K562 (cell line): ENCODE measurements at regions not wholly inside any gene's neighbourhood (a gene's known extent, or its start where the extent isn't known, plus 50 kb on each side); places are given as distances from the start of the nearest gene placed in this dataset.

ENCODE experiments used
- ATAC-seq: fragments of 200-7000 bp; cut with Tn5 transposase; 3 replicates; pipeline ENCODE4 v1.9.1; 2020; ENCODE audit warnings: moderate library complexity
- BruUV-seq: library from RNA; stranded (reverse); fragments of 400-500 nt; replicated peaks from 2 replicates; lab custom pipeline; 2021; lab: Mats Ljungman, UMichigan
- CTCF ChIA-PET: fragments of 300-600 bp; formaldehyde crosslinking; extraction: SDS; loops from one replicate; lab custom pipeline; 2021; ENCODE audit warnings: low intra/inter-chr PET ratio; lab: Yijun Ruan, JAX
- POLR2A ChIA-PET: fragments of 300-600, 350-650 bp; sonication (Branson Sonifier 250); formaldehyde crosslinking; extraction: SDS; loops from one replicate; lab custom pipeline; 2021; ENCODE audit warnings: antibody characterized with exemption, inconsistent platforms; lab: Yijun Ruan, JAX
- DNase-seq, 4 experiments: peaks; one replicate each; pipeline versions ENCODE4 v3.0.0 to v3.0.0-alpha.2; 2011 to 2018; ENCODE audit warnings: low spot score in 3 of 4, mixed read lengths in 3 of 4; ENCODE audit errors: extremely low read depth in 1 of 4
- FAIRE-seq: peaks from 2 replicates; lab custom pipeline; 2011; peaks lifted over from hg19 to GRCh38; lab: Jason Lieb, UNC
- H2AFZ ChIP-seq: 2 replicates; pipeline ENCODE4 v1.6.0; 2011; ENCODE audit warnings: low read depth, low read length, control low read depth, inconsistent platforms
- H3K27ac ChIP-seq: fragments of 200-600 bp; 3 replicates; pipeline ENCODE4 v1.8.0; 2011; ENCODE audit warnings: low read depth, mild to moderate bottlenecking, control low read depth, inconsistent platforms, low read length, moderate library complexity, mixed read lengths; ENCODE audit errors: extremely low read depth
- H3K27me3 ChIP-seq, 2 experiments: fragments of 300-600 bp in 1 of 2; 2 replicates in 1 of 2; 3 replicates in 1 of 2; pipeline versions ENCODE4 v1.6.0 to v1.8.0; 2011; ENCODE audit warnings: inconsistent platforms in 2 of 2, low read length in 2 of 2, mild to moderate bottlenecking in 1 of 2, mixed read lengths in 1 of 2, moderate library complexity in 1 of 2; ENCODE audit not compliant: control insufficient read depth in 2 of 2, insufficient read depth in 2 of 2
- H3K36me3 ChIP-seq: fragments of 300-600 bp; 3 replicates; pipeline ENCODE4 v1.8.0; 2011; ENCODE audit warnings: mild to moderate bottlenecking, low read length, inconsistent platforms; ENCODE audit not compliant: control insufficient read depth, insufficient read depth
- H3K4me1 ChIP-seq, 2 experiments: fragments of 200-600 bp in 1 of 2; replicated peaks in 1 of 2; 2 replicates in 1 of 2; 3 replicates in 1 of 2; pipeline versions ENCODE4 v1.5.1 to v1.8.0; 2011; ENCODE audit warnings: inconsistent platforms in 2 of 2, low read length in 2 of 2, mild to moderate bottlenecking in 1 of 2, mixed read lengths in 1 of 2, moderate library complexity in 1 of 2; ENCODE audit not compliant: control insufficient read depth in 2 of 2, insufficient read depth in 2 of 2
- H3K4me2 ChIP-seq: 2 replicates; pipeline ENCODE4 v1.6.1; 2011; ENCODE audit warnings: low read length, control low read depth, inconsistent platforms, mixed read lengths; ENCODE audit not compliant: insufficient read depth
- H3K4me3 ChIP-seq: fragments of 200-600 bp; sonication (generic), shearing (Covaris generic); 2 replicates; pipeline ENCODE4 v1.5.1; 2016; ENCODE audit warnings: control low read depth, inconsistent platforms
- H3K79me2 ChIP-seq: fragments of 200-600 bp; 3 replicates; pipeline ENCODE4 v1.8.0; 2011; ENCODE audit warnings: low read length, inconsistent platforms; ENCODE audit not compliant: control insufficient read depth, insufficient read depth
- H3K9ac ChIP-seq, 2 experiments: 2 replicates each; pipeline versions ENCODE4 v1.6.0 to v1.6.1; 2011; ENCODE audit warnings: low read depth in 2 of 2, low read length in 2 of 2, control low read depth in 1 of 2, inconsistent platforms in 1 of 2, mild to moderate bottlenecking in 1 of 2, mixed read lengths in 1 of 2; ENCODE audit not compliant: insufficient read depth in 1 of 2
- H3K9me1 ChIP-seq: one replicate; pipeline ENCODE4 v1.6.0; 2011; ENCODE audit warnings: inconsistent platforms, mild to moderate bottlenecking, low read length, moderate library complexity; ENCODE audit not compliant: control insufficient read depth, insufficient read depth
- H3K9me3 ChIP-seq: replicated peaks from 2 replicates; pipeline ENCODE4 v1.5.1; 2011; ENCODE audit warnings: low read depth, low read length, inconsistent platforms; ENCODE audit not compliant: control insufficient read depth, insufficient read depth
- H4K20me1 ChIP-seq: replicated peaks from 2 replicates; pipeline ENCODE4 v1.6.1; 2011; ENCODE audit warnings: low read length, inconsistent platforms, mixed read lengths; ENCODE audit not compliant: control insufficient read depth, insufficient read depth
- CREM ChIP-seq: IDR thresholded peaks from 2 replicates; pipeline ENCODE4 v1.6.1; 2014; ENCODE audit warnings: antibody characterized with exemption, low read depth
- DMBX1 ChIP-seq: fragments of 250-450 bp; sonication (Bioruptor Pico); IDR thresholded peaks from 2 replicates; pipeline ENCODE4 v1.8.0; 2022; ENCODE audit warnings: inconsistent platforms, mild to moderate bottlenecking, moderate library complexity, borderline replicate concordance
- E4F1 ChIP-seq: fragments of 250-450 bp; sonication (Bioruptor Pico); IDR thresholded peaks from 2 replicates; pipeline ENCODE4 v1.5.0; 2021; ENCODE audit warnings: mild to moderate bottlenecking, borderline replicate concordance
- FOSL1 ChIP-seq: fragments of 200-800 bp; sonication (Bioruptor generic); conservative IDR thresholded peaks from 2 replicates; pipeline ENCODE4 v1.6.1; 2016; ENCODE audit warnings: missing genetic modification characterization, missing compliant biosample characterization
- HCFC1 ChIP-seq: IDR thresholded peaks from 2 replicates; pipeline ENCODE4 v1.6.1; 2012; ENCODE audit warnings: low read depth, low read length, improper control_type of control experiment
- HMGN3 ChIP-seq: IDR thresholded peaks from 2 replicates; pipeline ENCODE4 v1.6.1; 2011; ENCODE audit warnings: borderline replicate concordance, low read depth, mild to moderate bottlenecking, mixed read lengths, low read length; ENCODE audit not compliant: insufficient read length; ENCODE audit errors: extremely low read depth
- HOXB6 ChIP-seq: fragments of 250-450 bp; sonication (Bioruptor Pico); IDR thresholded peaks from 2 replicates; pipeline ENCODE4 v1.5.1; 2022; ENCODE audit warnings: mild to moderate bottlenecking, borderline replicate concordance
- ILF3 ChIP-seq: fragments of 450-650 bp; IDR thresholded peaks from 2 replicates; pipeline ENCODE4 v1.6.1; 2018; ENCODE audit warnings: antibody characterized with exemption, mild to moderate bottlenecking, moderate library complexity, borderline replicate concordance
- LEF1 ChIP-seq: fragments of 450-650 bp; IDR thresholded peaks from 2 replicates; pipeline ENCODE4 v1.6.1; 2016; ENCODE audit warnings: mild to moderate bottlenecking
- NCOA6 ChIP-seq: fragments of 450-650 bp; IDR thresholded peaks from 2 replicates; pipeline ENCODE4 v1.6.1; 2017; ENCODE audit warnings: mild to moderate bottlenecking
- PHF20 ChIP-seq: fragments of 450-650 bp; IDR thresholded peaks from 2 replicates; pipeline ENCODE4 v1.6.1; 2018; ENCODE audit not compliant: partially characterized antibody
- POLR2A ChIP-seq: fragments of 450-650 bp; conservative IDR thresholded peaks from 2 replicates; pipeline ENCODE4 v1.6.1; 2016
- RBM17 ChIP-seq: fragments of 200-400 bp; formaldehyde crosslinking; IDR thresholded peaks from 2 replicates; pipeline ENCODE4 v1.6.1; 2017; ENCODE audit warnings: low read depth, mild to moderate bottlenecking, low read length, borderline replicate concordance
- SOX6 ChIP-seq: fragments of 450-650 bp; IDR thresholded peaks from 2 replicates; pipeline ENCODE4 v1.6.1; 2014; ENCODE audit warnings: mild to moderate bottlenecking
- TRIM28 ChIP-seq: fragments of 450-650 bp; IDR thresholded peaks from 2 replicates; pipeline ENCODE4 v1.6.1; 2017
- ZBTB12 ChIP-seq: fragments of 250-450 bp; sonication (Bioruptor Pico); IDR thresholded peaks from 2 replicates; pipeline ENCODE4 v1.4.0; 2020
- ZBTB7A ChIP-seq: IDR thresholded peaks from 2 replicates; pipeline ENCODE4 v1.6.1; 2011; ENCODE audit warnings: low read depth, mild to moderate bottlenecking, low read length, moderate library complexity, borderline replicate concordance; ENCODE audit not compliant: control insufficient read depth
- ZNF695 ChIP-seq: fragments of 450-650 bp; formaldehyde crosslinking; IDR thresholded peaks from 2 replicates; pipeline ENCODE4 v1.4.0; 2020; ENCODE audit warnings: mild to moderate bottlenecking, moderate library complexity
- WGBS: fragments of 100-300 bp; shearing (Covaris generic); methylation state at CpG from one replicate; pipeline ENCODE4 v1.1.6; 2016; ENCODE audit warnings: low coverage, mixed read lengths; ENCODE audit not compliant: insufficient coverage; ENCODE audit errors: missing lambda C conversion rate; 5-methylcytosine and 5-hydroxymethylcytosine counted together
- in situ Hi-C: fragments of 300-500 bp; cut with MboI; formaldehyde crosslinking; loops from 4 replicates; pipeline ENCODE4 v1.15.0; 2018; ENCODE audit warnings: inconsistent platforms, mixed read lengths
- intact Hi-C: fragments of 100-400 bp; cut with micrococcal nuclease; formaldehyde crosslinking; loops from 2 replicates; pipeline ENCODE4 v1.14.2; 2022
- TF ChIP-seq, protein P1 (sequence below): sonication (generic); IDR thresholded peaks from 2 replicates; pipeline ENCODE4 v1.6.1; 2016
- TF ChIP-seq, protein P2 (sequence below): sonication (generic); formaldehyde crosslinking; IDR thresholded peaks from 2 replicates; pipeline ENCODE4 v1.8.0; 2022; ENCODE audit warnings: mild to moderate bottlenecking, missing genetic modification reagents

- no peaks in the 10 kb centered on the region for H4K20me1 ChIP-seq
- DNase-seq = no peak
- no peaks in the 10 kb centered on the region for H3K9me1 ChIP-seq
- no peaks in the 10 kb centered on the region for H3K27me3 ChIP-seq
- no peak overlapping the region for H2AFZ ChIP-seq
- POLR2A ChIA-PET = no interaction called here
- H3K9me3 ChIP-seq = no peaks in the 10 kb centered on the region
- CTCF ChIA-PET = no interaction called here
- no peaks in the 10 kb centered on the region for H3K36me3 ChIP-seq
- no peak overlapping the region for H3K4me3 ChIP-seq
- intact Hi-C loops (no loop called here), in situ Hi-C loops (no loop called here)
- no peak overlapping the region for H3K27ac ChIP-seq
- WGBS = 0% methylated on average over 3 of the region's 3 CpGs
- no peak for TF ChIP-seq RBM17
- no peak for TF ChIP-seq HOXB6 (CRISPR knock-in tag)
- no peak for TF ChIP-seq SOX6
- TF ChIP-seq, protein P1, sequence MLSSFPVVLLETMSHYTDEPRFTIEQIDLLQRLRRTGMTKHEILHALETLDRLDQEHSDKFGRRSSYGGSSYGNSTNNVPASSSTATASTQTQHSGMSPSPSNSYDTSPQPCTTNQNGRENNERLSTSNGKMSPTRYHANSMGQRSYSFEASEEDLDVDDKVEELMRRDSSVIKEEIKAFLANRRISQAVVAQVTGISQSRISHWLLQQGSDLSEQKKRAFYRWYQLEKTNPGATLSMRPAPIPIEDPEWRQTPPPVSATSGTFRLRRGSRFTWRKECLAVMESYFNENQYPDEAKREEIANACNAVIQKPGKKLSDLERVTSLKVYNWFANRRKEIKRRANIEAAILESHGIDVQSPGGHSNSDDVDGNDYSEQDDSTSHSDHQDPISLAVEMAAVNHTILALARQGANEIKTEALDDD = no peak
- no peak for TF ChIP-seq HMGN3
- no peak for TF ChIP-seq DMBX1 (CRISPR knock-in tag)
- TF ChIP-seq ZBTB12 (CRISPR knock-in tag) = no peak
- no peak for TF ChIP-seq ZBTB7A
- no peak for TF ChIP-seq ZNF695 (CRISPR knock-in tag)
- TF ChIP-seq FOSL1 (tag) = no peak
- no peak for TF ChIP-seq HCFC1
- TF ChIP-seq NCOA6 = no peak
- no peak for TF ChIP-seq POLR2A
- TF ChIP-seq ILF3 = no peak
- TF ChIP-seq, protein P2, sequence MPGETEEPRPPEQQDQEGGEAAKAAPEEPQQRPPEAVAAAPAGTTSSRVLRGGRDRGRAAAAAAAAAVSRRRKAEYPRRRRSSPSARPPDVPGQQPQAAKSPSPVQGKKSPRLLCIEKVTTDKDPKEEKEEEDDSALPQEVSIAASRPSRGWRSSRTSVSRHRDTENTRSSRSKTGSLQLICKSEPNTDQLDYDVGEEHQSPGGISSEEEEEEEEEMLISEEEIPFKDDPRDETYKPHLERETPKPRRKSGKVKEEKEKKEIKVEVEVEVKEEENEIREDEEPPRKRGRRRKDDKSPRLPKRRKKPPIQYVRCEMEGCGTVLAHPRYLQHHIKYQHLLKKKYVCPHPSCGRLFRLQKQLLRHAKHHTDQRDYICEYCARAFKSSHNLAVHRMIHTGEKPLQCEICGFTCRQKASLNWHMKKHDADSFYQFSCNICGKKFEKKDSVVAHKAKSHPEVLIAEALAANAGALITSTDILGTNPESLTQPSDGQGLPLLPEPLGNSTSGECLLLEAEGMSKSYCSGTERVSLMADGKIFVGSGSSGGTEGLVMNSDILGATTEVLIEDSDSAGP (CRISPR knock-in tag) = no peak
- TF ChIP-seq PHF20 = no peak
- TF ChIP-seq CREM = no peak
- TF ChIP-seq LEF1 = no peak
- no peak for TF ChIP-seq TRIM28
- no peak for TF ChIP-seq E4F1 (CRISPR knock-in tag)
- TF ChIP-seq, all 486 proteins: peak for 0
- ATAC-seq = no peak
- Histone ChIP-seq H3K4me2 (no peak overlapping the region), H3K79me2 (no peaks in the 10 kb centered on the region), H3K9ac (no peak overlapping the region), H3K4me1 (no peaks in the 10 kb centered on the region)
- FAIRE-seq = no peak
- no TSS peak for BruUV-seq
Measured at GRCh38 chr1:82612986-82613385, 812.3 kb downstream of the ADGRL2 start.
